ENCODE measurements at regions not wholly inside any gene's neighbourhood (a gene's known extent, or its start where the extent isn't known, plus 50 kb on each side); places are given as distances from the start of the nearest gene placed in this dataset.

GRCh38 chr2:220745682-220746081 lies 826.4 kb downstream of the EPHA4 start:
- TF ChIP-seq POLR2A (IDR thresholded peaks at IDR 0.05; ENCODE audit: low read depth, low read length) (no peak), POLR2AphosphoS5 (IDR thresholded peaks at IDR 0.05; ENCODE audit: low read depth, low read length) (no peak), PAX5 (IDR thresholded peaks at IDR 0.05; ENCODE audit: insufficient read depth, low read length, severe bottlenecking) (no peak), TAF1 (IDR thresholded peaks at IDR 0.05; ENCODE audit: low read depth, low read length) (no peak), SPI1 (IDR thresholded peaks at IDR 0.05; ENCODE audit: low read depth, low read length) (no peak), POU2F2 (IDR thresholded peaks at IDR 0.05; ENCODE audit: low read depth, low read length) (no peak)
